Activated CD4-positive, alpha-beta T cell treated with anti-CD3 and anti-CD28 coated beads, Interleukin-2, Interleukin-4, amounts not matched to agents 100 ng/mL and 50 ng/mL, durations not matched to agents 16 hours and 8 hours (primary cell): ENCODE measurements at regions not wholly inside any gene's neighbourhood (a gene's known extent, or its start where the extent isn't known, plus 50 kb on each side); places are given as distances from the start of the nearest gene placed in this dataset.
"Not testable (repeated sequence)": the region's sequence is repeated elsewhere in the genome, so short reads cannot be mapped to it uniquely, and the experiment has no call there.

Experiments
- DNase-seq: peaks from one replicate; pipeline ENCODE4 v3.0.0-alpha.2; 2020; ENCODE audit warnings: low spot score

GRCh38 chr1:194919146-194919545, 1689.1 kb downstream of the KCNT2 start:
- DNase-seq: no peak

- DNase-seq: no peak
Observed at GRCh38 chr1:194917769-194918168, 1690.5 kb downstream of the KCNT2 start.

GRCh38 chr1:194908643-194909042, 1699.6 kb downstream of the KCNT2 start:
- DNase-seq: no peak

GRCh38 chr1:194903524-194903923, 1704.7 kb downstream of the KCNT2 start:
- DNase-seq: no peak

- no peak for DNase-seq
Observed at GRCh38 chr1:194889310-194889709, 1702.9 kb upstream of the B3GALT2 start.

GRCh38 chr1:194870860-194871259, 1684.4 kb upstream of the B3GALT2 start:
- DNase-seq: no peak

- no peak for DNase-seq
Observed at GRCh38 chr1:194866153-194866552, 1679.7 kb upstream of the B3GALT2 start.

- no peak for DNase-seq
Observed at GRCh38 chr1:194865383-194865782, 1679.0 kb upstream of the B3GALT2 start.

GRCh38 chr1:194862129-194862528, 1675.7 kb upstream of the B3GALT2 start:
- DNase-seq: no peak

- no peak for DNase-seq
Observed at GRCh38 chr1:194860248-194861201, 1674.1 kb upstream of the B3GALT2 start.

GRCh38 chr1:194859481-194860154, 1673.2 kb upstream of the B3GALT2 start:
- not testable (repeated sequence) for DNase-seq

GRCh38 chr1:194858811-194859480, 1672.5 kb upstream of the B3GALT2 start:
- DNase-seq: not testable (repeated sequence)

GRCh38 chr1:194857413-194857812, 1671.0 kb upstream of the B3GALT2 start:
- DNase-seq: no peak

GRCh38 chr1:194848846-194849245, 1662.4 kb upstream of the B3GALT2 start:
- DNase-seq: no peak

GRCh38 chr1:194846488-194846887, 1660.1 kb upstream of the B3GALT2 start:
- DNase-seq: no peak

GRCh38 chr1:194843077-194843476, 1656.7 kb upstream of the B3GALT2 start:
- no peak for DNase-seq

GRCh38 chr1:194833111-194833510, 1646.7 kb upstream of the B3GALT2 start:
- no peak for DNase-seq

GRCh38 chr1:194831595-194831994, 1645.2 kb upstream of the B3GALT2 start:
- not testable (repeated sequence) for DNase-seq

GRCh38 chr1:194830387-194830786, 1644.0 kb upstream of the B3GALT2 start:
- no peak for DNase-seq

GRCh38 chr1:194829492-194829891, 1643.1 kb upstream of the B3GALT2 start:
- no peak for DNase-seq

GRCh38 chr1:194825382-194825781, 1639.0 kb upstream of the B3GALT2 start:
- DNase-seq: no peak

GRCh38 chr1:194821091-194821490, 1634.7 kb upstream of the B3GALT2 start:
- DNase-seq: no peak

GRCh38 chr1:194818674-194819073, 1632.3 kb upstream of the B3GALT2 start:
- no peak for DNase-seq
